GM18519 (cell line): ENCODE measurements at regions not wholly inside any gene's neighbourhood (a gene's known extent, or its start where the extent isn't known, plus 50 kb on each side); places are given as distances from the start of the nearest gene placed in this dataset.

Experiments used
- ATAC-seq: cut with Tn5 transposase; IDR thresholded peaks from one replicate; pipeline ENCODE4 v1.9.1; 2021; ENCODE audit warnings: mild to moderate bottlenecking, moderate library complexity; ENCODE audit not compliant: unreplicated experiment, low FRiP score

DNA sequence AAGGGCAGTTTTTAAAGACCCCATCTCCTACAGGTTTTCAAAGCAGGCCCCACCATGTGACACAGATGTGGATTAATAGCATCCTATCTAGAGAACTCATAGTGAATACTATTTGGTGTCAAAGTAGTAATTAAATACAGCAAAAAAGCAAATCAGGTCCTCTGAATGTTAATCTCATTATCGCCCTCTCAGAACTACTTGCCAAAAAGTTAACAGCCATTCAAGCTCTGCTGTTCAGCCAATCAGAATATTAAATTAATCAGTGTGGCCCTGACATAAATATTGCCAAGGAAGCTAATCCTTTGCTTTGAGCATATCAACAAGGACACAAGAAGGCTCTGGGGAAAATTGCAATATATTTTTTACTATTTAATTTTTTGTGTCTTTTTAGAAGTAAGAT, 428.9 kb upstream of the SOX11 start:
- no peak for ATAC-seq

DNA sequence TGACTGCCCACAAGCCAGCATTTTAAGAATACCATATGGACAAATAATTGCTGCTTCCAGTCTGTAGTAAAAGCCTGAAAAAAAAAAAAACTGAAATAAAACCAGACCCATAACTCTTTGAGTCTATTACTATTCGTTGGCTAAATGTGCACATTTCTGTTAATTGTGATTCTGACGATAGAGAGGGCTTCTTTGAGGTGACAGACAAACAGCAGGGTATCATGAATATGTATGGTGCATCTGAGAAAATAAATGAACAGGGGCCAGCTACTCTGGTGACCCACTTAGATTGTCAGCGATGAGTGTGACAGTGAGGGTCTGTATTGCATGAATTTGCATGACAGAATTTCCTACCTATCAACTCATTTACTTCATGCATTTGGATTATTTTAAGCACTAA, 427.8 kb upstream of the SOX11 start:
- no peak for ATAC-seq

DNA sequence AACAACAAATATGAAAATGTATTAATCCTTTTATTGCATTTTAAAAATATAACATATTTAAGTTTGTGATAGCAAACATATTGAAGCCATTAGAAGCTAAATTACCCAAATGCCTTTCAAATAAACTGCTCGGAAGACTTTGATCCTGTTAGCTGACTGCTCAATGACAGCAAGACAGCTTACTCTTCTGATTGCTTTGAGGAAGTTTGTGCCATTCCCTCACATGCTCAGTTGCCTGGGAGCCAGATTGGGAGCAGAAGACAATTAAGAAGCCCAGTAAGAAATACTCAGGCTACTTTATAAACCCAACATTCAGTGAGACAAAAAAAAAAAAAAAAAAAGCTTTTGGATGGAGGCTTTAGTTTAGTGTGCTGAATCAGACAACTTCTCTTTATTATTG, 407.1 kb upstream of the SOX11 start:
- no peak for ATAC-seq

DNA sequence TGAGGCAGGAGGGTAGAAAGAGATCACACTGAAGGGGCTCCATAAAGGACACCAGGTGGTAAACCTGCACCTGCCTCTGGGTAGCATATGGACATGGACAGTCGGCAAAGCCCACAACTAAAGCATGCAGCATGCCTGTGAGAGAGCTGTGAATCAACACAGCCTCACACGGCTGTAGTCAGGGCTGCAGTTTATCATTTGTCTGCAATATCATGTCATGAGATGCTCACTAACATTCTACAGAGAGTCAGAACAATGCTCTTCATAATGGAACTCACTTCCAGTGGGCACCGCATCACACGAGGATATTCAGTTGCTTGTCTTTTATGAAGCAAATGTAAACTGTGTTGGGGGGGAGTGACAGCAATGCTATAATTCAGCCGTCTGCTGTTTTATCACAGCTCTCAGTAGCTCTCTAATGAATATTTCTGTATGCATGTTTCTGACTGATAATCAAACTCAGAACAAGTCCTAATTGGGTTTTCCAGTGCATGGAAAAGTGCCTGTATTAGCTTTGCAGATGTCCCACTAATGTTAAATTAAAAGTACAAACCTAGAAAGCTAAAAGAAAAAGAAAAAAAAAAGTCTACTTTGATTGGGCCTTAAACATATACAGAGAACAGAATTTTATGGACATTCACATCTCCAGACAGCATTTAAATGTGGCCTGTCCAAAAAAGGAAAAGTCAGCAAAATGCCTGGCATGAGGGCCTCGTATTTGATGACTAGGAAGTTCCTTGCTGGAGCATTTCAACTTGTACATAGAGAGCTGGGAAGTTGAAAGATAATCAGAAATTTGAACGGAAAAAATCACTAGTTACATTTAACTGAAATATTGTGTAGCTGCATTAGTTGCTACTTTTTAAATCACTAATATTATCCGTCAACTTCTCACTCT, 406.1 kb upstream of the SOX11 start:
- ATAC-seq, result no peak

DNA sequence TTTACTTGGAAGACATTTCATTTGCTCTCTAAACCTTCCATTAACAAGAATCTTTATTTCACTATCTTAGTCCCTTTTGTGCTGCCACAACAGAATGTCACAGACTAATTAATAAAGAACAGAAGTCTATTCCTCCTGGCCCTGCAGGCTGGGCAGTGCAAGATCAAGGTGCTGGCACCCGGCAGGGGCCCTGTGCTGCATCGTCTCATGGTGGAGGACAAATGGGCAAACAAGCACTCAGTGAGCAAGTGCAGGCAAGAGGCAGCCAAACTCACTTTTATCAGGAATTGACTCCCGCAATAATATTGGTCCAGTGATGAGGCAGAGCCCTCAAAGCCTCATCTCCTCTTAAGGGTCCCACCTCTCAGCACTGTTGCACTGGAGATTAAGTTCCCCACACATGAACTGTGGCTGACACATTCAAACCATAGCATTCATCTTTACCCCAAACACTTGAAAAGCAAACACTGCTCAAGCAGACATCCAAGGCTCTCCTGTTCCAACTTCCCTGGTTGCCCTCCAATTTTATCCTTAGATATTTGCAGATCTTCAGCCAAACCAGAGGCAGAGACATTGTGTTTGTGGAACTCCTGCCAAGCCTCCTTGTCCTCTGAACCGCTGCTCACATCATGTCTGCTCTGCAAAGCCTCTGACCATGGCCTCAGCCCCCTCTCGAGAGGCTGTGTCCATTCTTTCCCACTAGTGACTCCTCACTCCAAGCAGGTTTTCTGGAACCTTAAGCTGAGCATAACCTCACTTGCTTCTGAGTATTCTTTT, 404.4 kb upstream of the SOX11 start:
- ATAC-seq, result no peak

DNA sequence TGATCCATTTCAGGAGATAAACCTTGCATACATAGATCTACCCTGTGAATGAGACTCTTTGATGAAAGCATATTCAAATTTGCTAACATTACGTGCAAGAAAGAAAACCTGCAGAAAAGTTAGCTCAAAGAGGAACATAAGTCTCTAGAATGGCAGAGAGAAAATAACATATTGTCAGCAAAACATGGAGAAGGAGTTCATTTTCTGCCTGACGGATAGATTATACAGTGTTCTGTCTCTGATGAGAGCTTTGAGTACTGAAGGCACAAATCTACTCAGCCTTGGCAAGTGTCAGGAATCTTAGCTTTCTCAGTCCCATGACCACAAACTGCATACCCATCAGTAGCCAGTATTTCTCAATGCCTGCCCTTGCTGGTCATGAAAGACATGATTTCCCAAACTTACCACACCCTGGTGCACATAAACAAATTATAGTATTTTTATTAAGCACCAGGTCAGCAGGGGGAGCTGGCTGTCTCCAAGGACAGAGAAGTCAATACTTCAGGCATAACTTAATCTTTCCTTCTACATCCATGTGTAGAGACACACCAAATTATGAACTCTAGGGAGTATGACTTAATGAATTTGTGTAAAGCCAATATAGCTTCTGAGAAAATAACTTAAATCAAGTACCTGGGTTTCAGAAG, 401.2 kb upstream of the SOX11 start:
- no peak for ATAC-seq

DNA sequence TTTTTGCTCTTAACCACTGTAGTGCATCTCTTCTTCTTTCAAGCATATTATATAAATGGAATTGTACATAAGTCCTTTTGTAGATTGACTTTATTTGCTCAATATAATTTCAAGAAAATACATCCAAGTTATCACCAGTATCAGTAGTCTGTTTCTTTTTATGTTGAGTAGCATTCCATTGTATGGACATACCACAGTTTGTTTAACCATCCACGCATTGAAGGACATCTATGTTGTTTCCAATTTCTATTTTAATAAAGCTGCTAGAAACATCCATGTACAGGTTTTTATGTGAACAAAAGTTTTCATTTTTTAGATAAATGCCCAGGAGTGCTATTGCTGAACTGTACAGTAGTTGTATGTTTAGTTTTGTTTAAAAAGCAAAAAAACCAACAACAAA, 387.5 kb upstream of the SOX11 start:
- no peak for ATAC-seq

DNA sequence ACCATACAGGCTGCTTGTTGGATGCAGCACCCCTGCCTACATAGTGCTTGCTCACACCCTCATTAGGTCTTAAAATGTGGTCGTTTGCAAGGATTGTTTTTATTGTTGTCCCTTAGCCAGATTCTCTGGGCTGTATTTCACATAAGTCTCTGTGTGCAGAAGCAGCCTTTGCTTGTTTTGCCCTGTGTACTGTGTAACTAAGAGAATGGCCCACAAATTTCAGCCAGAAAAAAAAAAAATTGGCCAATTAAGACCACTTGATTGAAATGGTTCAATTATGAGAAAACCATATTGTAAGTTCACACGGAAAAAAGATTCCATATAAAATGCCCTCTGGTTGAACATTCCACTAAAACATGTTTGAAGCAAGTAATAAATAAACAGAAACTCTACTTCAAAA, 377.1 kb upstream of the SOX11 start:
- no peak for ATAC-seq

DNA sequence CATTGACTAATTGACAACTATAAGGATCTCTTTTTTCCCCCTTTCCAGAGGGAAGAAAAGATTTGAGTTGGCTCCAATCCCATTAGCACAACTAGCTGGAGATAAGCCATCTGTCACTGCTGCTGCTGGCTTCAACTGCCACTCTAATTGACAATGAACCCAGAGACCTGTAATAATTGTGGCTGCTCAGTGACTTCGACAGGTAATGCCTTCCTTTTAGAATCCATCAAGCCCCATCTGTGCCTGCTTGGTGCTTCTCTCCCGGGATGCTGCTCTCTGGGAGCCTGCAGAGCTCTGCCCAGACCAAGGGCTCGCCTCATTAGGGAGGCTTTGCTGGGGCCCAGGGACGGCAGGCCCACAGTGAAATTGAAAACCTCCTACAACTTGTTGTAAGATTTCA, 376.7 kb upstream of the SOX11 start:
- no peak for ATAC-seq

DNA sequence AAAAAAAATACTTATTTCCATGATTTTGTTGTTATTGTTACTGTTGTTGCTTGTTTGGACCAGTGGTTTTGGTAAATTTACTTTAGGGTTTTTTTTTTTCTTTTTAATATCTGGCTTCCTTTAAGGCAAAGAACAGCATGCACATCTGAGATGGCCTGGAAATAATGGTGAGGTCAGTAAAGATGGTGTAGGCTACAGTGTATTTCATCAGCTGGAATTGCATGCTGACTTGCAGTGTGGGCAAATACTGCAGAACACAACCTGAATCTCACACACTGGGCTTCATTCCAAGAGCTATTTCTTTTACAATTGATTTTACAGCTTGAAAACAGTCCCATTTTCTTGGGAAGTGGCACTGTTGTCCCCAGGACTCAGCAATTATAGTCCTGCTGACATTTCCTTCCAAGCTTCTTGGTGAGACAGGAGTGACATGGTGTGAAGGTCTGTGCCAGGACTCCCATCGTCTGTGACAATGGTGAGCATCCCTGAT, 376.1 kb upstream of the SOX11 start:
- ATAC-seq, result no peak

DNA sequence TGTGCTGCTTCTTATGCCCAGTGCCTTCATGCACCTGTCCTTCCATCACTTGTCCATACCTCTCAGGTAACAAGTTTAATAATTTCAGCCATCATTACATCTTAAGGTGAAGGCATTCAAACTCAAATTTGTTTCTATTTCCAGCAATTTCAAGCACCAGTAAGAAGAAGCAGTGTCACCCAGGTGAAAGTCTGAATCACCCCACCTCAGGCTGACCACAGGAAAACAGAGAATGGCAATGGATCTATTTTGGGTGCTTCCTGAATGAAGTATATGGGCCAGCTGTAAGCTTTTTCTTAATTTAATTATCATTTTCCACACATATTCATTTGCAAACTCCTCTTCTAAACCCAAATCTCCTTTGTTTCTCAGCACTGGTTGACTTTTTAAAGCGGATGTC, 372.7 kb upstream of the SOX11 start:
- ATAC-seq, result no peak

DNA sequence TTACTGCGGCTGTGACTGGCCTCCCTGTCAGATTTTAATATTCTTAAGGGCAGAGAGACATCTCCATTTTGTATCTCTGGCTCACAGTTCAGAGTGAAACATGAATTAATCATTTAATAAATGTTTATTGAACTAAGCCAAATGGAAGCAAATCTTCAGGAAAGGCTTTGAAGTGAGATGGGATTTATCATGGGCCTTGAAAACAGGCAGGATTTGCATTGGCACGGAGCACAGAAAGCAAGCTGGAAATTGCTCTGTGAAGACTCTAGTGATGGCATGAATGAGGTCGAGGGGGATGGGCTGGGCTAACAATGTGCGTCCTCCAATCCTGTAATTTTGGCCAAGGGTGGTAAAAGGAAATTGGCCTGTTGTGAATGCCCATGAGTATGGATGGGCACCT, 369.8 kb upstream of the SOX11 start:
- ATAC-seq, result no peak

DNA sequence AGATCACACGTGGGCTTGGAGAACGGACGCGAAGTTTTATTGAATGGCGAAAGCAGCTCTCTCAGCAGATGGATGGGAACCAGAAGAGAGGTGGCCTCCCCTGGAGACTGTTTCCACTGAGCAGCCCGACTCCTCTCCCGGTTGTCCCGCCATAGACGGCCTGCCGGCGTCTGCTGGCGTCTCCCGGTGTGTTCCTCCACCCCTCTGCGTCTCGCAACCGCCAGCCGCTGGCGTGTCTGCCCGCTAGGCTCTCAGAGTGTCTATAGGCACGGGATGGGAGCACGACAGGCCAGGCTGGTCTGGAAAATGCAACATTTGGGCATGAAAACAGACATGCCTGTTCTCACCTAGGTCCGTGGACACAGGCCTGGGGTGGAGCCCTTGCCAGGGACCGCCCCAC, 366.7 kb upstream of the SOX11 start:
- ATAC-seq, result no peak

DNA sequence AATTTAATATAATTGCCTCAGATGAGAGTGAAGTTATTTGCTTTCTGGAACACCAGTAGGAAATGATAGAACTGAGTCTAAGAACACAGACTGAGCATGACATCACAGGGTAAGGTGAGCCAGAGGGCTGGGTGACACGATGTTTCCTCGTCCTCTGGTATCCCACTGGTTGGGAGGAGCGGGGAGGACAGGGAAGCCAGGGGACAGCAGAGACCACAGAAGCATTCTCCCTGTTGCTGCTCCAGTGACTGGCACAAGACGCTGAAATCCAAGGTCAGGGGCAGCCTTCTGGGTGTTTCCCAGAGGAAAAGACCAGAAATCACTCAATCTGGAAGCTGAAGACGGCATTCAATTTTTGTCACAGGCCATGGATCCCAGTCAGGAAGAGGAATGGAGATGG, 363.4 kb upstream of the SOX11 start:
- ATAC-seq, result no peak

DNA sequence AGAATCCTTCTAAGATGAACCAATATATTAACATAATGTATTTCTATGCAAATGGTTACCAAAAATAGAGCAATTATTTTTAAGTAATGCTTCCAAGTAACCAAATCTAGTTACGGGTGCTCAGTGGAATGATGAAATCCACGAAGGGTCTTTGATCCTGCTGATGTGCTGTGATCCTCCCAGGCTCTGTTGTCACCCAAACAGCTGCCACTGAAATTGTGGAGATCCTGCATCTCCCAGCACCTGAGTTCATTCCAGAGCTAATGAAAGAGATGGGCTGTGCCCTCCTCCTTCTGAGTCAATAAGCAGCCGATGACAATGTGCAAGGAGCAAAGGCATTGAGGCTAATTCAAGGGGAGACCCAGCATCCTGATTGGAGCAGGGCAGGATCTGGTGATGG, 362.4 kb upstream of the SOX11 start:
- ATAC-seq, result no peak

DNA sequence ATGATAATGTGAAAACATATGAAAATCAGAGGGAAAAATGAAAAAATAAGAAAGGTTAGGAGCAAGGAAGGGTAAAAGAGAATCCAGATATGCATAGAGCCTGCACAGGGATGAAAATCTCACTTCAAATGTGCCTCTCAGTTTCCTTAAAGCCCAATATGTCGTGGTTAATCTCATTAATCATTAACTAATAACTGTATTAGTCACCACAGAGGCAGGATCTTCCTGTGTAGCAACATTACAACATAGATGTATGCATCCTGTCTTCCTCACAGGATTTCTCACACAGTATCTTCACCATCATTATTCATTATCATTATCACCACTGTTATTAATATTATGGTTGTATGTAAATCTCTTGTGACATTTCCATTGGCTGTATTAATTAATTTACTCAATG, 361.2 kb upstream of the SOX11 start:
- no peak for ATAC-seq

DNA sequence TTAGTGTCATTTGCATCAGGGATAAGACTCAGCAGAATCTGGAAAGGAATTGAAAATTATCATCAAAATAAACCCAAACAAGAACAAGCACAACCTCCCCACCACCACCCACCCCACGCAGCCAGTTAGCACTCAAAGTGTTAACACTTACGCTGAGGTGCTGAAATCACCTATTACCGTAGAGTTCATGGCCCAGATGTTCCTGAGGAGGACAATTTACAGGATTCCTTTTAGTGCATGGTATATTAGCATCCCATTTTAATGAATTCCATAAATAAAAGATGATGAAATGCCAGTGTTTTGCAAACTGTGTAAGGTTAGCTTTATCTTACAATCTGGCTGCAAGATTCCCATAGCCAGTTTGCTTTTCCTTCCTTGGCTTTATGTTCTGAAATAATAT, 359.3 kb upstream of the SOX11 start:
- ATAC-seq, result no peak

DNA sequence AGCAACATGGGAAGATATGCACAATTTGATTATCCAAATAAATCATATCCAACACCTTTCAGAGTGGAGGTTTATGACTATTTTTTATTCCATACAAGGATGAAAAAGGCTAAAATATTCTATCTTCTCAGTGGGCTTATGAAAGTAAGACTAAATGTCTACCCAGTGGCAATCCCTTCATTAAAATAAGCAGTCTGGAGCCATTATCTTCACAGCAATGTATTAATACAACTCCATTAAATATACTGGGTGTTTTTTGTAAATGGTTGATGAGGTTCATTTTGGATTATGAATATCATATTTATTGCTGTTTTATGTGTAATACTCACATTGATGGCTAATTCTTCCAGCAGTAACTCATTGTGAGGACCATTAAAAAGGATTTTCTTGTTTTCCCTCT, 352.7 kb upstream of the SOX11 start:
- no peak for ATAC-seq

DNA sequence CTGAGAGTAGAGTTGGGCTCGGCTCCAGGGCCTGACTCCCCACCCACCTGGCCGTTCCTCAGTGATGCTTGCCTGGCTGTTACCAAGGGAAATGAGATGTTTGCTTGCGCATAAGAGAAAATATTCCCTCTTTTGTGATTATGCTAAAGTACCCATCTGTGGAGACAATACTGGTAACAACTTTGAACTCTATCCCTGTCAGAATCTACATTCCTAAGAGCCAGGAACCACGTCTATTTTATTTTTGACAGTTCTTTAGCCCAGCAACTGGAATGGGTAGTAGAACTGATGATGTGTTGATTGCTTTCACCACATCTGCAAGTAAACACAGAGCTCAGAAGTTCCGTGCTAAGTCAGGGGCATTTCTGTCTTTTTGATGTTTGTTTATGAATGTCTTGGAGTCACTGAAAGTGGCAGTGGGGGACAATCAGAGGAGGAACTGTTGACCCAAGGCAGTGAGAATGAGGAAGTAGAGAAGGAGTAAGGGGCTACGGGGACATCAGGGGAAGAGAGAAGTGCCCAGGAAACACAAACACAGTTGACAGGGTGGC, 348.3 kb upstream of the SOX11 start:
- no peak for ATAC-seq

DNA sequence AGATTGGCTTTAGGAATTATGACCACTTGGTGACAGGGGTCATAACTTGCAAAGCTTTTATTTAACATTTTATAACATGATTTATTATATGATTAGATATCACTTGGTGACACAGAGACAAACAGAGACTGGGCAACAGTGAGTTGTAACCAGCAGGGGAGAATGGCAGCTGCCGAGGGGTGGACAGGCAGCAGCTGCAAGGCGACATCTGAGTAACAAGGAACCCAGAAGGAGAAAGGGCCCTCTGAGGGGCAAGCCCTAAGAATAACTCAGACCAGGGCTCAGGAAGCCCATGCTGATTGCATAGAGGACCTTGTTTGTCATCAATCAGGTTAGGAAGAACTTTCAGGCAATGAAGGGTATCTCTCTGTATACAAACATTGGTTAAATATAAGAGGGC, 339.9 kb upstream of the SOX11 start:
- no peak for ATAC-seq

DNA sequence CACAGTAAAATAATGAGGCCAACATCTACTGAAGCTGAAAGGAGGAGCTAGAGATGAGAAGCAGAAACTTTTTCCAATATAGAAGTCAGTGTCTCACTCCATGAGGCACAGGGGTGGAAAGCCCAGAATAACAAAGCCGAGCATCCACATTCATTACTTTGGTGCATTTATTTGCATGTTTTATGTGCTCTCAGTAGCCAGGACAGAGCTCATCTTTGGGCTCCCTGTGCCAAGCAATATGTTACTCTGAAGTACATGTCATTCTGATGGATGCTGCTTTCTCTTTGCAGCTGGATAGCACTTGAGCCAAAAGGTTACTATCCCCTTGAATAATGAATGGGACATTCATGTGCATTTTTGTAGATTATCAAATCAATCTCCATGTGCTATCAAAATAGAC, 338.6 kb upstream of the SOX11 start:
- ATAC-seq, result no peak
